OCI-LY1 (cell line): ENCODE measurements at regions not wholly inside any gene's neighbourhood (a gene's known extent, or its start where the extent isn't known, plus 50 kb on each side); places are given as distances from the start of the nearest gene placed in this dataset.

Source experiments
- H2AFZ ChIP-seq: fragments of 200-600 bp; sonication (generic), shearing (Covaris generic); 2 replicates; pipeline ENCODE4 v1.6.0; 2014; ENCODE audit warnings: antibody characterized with exemption, mild to moderate bottlenecking, low read length
- H3F3A ChIP-seq: fragments of 200-600 bp; sonication (generic), shearing (Covaris generic); 2 replicates; pipeline ENCODE4 v1.6.0; 2014; ENCODE audit warnings: mild to moderate bottlenecking, antibody characterized with exemption, low read length, moderate library complexity; ENCODE audit not compliant: insufficient read depth
- H3K27ac ChIP-seq: fragments of 200-600 bp; sonication (generic); 2 replicates; pipeline ENCODE4 v1.5.1; 2014; ENCODE audit warnings: low read length, mixed run types, mild to moderate bottlenecking, low read depth; ENCODE audit not compliant: poor library complexity, severe bottlenecking
- H3K27me3 ChIP-seq: fragments of 200-600 bp; sonication (generic); 2 replicates; pipeline ENCODE4 v1.6.0; 2014; ENCODE audit warnings: antibody characterized with exemption, mild to moderate bottlenecking, low read length, moderate library complexity; ENCODE audit not compliant: insufficient read depth
- H3K36me3 ChIP-seq: fragments of 200-600 bp; sonication (generic); 2 replicates; pipeline ENCODE4 v1.6.1; 2014; ENCODE audit warnings: mild to moderate bottlenecking, antibody characterized with exemption, low read length, moderate library complexity, mixed read lengths; ENCODE audit not compliant: insufficient read depth
- H3K4me1 ChIP-seq: fragments of 200-600 bp; sonication (generic); 2 replicates; pipeline ENCODE4 v1.5.1; 2014; ENCODE audit warnings: mild to moderate bottlenecking, low read length, moderate library complexity; ENCODE audit not compliant: insufficient read depth, severe bottlenecking
- H3K4me2 ChIP-seq: fragments of 200-600 bp; sonication (generic), shearing (Covaris generic); 2 replicates; pipeline ENCODE4 v1.6.1; 2014; ENCODE audit warnings: low read length
- H3K4me3 ChIP-seq: fragments of 200-600 bp; sonication (generic); 2 replicates; pipeline ENCODE4 v1.5.1; 2014; ENCODE audit warnings: low read length, low read depth, mild to moderate bottlenecking, mixed read lengths; ENCODE audit not compliant: poor library complexity, severe bottlenecking
- H3K79me2 ChIP-seq: fragments of 200-600 bp; shearing (Covaris generic); 2 replicates; pipeline ENCODE4 v1.6.1; 2016; ENCODE audit warnings: mixed run types, low read length, mixed read lengths; ENCODE audit not compliant: insufficient read depth
- H3K9ac ChIP-seq: fragments of 200-600 bp; sonication (generic), shearing (Covaris generic); 2 replicates; pipeline ENCODE4 v1.6.1; 2014; ENCODE audit warnings: mild to moderate bottlenecking, low read length, mixed read lengths
- H3K9me2 ChIP-seq: fragments of 200-600 bp; sonication (generic), shearing (Covaris generic); 2 replicates; pipeline ENCODE4 v1.6.1; 2014; ENCODE audit warnings: low read depth, mild to moderate bottlenecking, low read length, mixed read lengths
- H3K9me3 ChIP-seq: fragments of 200-600 bp; shearing (Covaris generic); 2 replicates; pipeline ENCODE4 v1.6.1; 2014; ENCODE audit warnings: low read length, mixed read lengths
- H4K20me1 ChIP-seq: fragments of 200-600 bp; sonication (generic), shearing (Covaris generic); 2 replicates; pipeline ENCODE4 v1.6.0; 2016; ENCODE audit warnings: mild to moderate bottlenecking, low read length; ENCODE audit not compliant: insufficient read depth
- CTCF ChIP-seq: fragments of 200-600 bp; sonication (generic), shearing (Covaris generic); IDR thresholded peaks from 2 replicates; pipeline ENCODE4 v1.5.1; 2017; ENCODE audit warnings: mild to moderate bottlenecking, antibody characterized with exemption, low read length, moderate library complexity, mixed read lengths
- EZH2 ChIP-seq: fragments of 200-600 bp; sonication (generic), shearing (Covaris generic); IDR thresholded peaks from 2 replicates; pipeline ENCODE4 v1.8.0; 2017; ENCODE audit warnings: borderline replicate concordance, mixed run types, mild to moderate bottlenecking, antibody characterized with exemption, low read length, moderate library complexity, mixed read lengths

GRCh38 chr12:96134200-96134599 lies 60.0 kb upstream of the ELK3 start:
- no peak for TF ChIP-seq EZH2
- H3K27me3 ChIP-seq, result no peaks in the 10 kb centered on the region
- H3K9ac ChIP-seq, result no peak overlapping the region
- no peaks in the 10 kb centered on the region for H4K20me1 ChIP-seq
- H2AFZ ChIP-seq, result no peak overlapping the region
- H3K79me2 ChIP-seq, result no peaks in the 10 kb centered on the region
- no peaks in the 10 kb centered on the region for H3F3A ChIP-seq
- H3K4me2 ChIP-seq, result no peak overlapping the region
- no peak overlapping the region for H3K4me3 ChIP-seq
- H3K36me3 ChIP-seq, result no peaks in the 10 kb centered on the region
- no peaks in the 10 kb centered on the region for H3K9me3 ChIP-seq
- H3K4me1 ChIP-seq, result no peaks in the 10 kb centered on the region
- H3K9me2 ChIP-seq, result no peaks in the 10 kb centered on the region
- no peak overlapping the region for H3K27ac ChIP-seq

GRCh38 chr12:96136161-96136560 lies 58.0 kb upstream of the ELK3 start:
- no peaks in the 10 kb centered on the region for H4K20me1 ChIP-seq
- no peaks in the 10 kb centered on the region for H3K9me2 ChIP-seq
- no peak overlapping the region for H3K27ac ChIP-seq
- TF ChIP-seq CTCF (no peak), EZH2 (no peak)
- H2AFZ ChIP-seq, result no peak overlapping the region
- no peaks in the 10 kb centered on the region for H3K36me3 ChIP-seq
- H3K4me2 ChIP-seq, result no peak overlapping the region
- H3F3A ChIP-seq, result no peaks in the 10 kb centered on the region
- no peak overlapping the region for H3K4me3 ChIP-seq
- H3K27me3 ChIP-seq, result no peaks in the 10 kb centered on the region
- H3K79me2 ChIP-seq, result no peaks in the 10 kb centered on the region
- no peak overlapping the region for H3K9ac ChIP-seq
- no peaks in the 10 kb centered on the region for H3K4me1 ChIP-seq
- no peaks in the 10 kb centered on the region for H3K9me3 ChIP-seq

DNA sequence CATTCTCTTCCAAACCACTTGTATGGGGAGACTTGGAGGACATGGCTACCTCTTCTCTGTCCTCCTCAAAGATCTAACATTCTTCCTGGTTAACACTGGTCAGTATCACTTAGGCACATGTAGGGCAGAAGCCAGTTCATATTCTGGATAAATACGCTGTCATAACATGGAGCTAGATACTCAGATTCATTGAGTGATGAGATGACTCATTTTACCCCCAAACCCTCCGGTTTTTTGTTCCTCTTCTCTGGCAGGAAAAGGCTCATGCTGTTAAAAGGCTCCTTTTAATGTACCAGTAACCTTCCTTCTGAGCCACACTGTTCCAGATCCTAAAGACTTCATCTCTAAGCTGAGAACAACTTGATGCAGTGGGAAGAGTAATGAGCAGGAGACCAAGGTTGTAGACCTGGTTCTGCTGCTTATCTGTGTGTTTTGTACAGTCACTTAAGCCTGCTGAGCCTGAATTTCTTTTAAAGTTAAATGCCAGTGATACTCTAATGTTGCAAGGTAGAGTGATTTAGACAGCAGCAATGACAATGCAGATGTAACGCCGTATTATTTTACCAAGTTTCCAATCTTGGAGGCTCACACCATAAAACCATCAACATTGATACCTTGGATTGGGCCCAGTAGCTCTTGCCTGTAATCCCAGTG lies 57.3 kb upstream of the ELK3 start:
- Histone ChIP-seq H3K4me2 (no peak overlapping the region), H3K27me3 (no peaks in the 10 kb centered on the region), H3K79me2 (no peaks in the 10 kb centered on the region), H2AFZ (no peak overlapping the region), H3K4me3 (no peak overlapping the region), H3K4me1 (no peaks in the 10 kb centered on the region), H3K27ac (no peak overlapping the region), H3K9me2 (no peaks in the 10 kb centered on the region), H3K36me3 (no peaks in the 10 kb centered on the region), H3K9me3 (no peaks in the 10 kb centered on the region), H3F3A (no peaks in the 10 kb centered on the region), H3K9ac (no peak overlapping the region), H4K20me1 (no peaks in the 10 kb centered on the region)
- no peak for TF ChIP-seq EZH2

DNA sequence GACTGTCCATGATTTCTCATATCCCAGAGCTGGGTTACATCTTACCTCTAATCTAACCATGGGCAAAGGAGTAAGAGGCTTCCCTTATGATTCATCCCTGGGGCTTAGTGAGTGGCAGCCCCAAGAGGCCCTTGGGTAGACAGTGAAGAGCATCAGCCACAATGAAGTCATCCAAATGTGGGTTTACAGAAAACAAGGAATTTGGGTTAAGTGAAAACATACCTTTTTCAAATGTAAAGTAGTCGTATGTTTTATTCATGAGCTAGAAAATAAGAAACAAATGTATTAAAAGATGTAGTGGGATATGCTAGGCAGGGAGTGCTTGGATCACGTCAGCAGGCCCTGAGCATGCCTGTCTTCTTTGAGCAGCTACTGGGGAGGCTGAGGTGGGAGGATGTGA lies 54.0 kb upstream of the ELK3 start:
- no peak overlapping the region for H3K4me3 ChIP-seq
- H3K79me2 ChIP-seq, result no peaks in the 10 kb centered on the region
- no peak overlapping the region for H3K4me2 ChIP-seq
- TF ChIP-seq EZH2 (no peak), CTCF (no peak)
- no peak overlapping the region for H3K9ac ChIP-seq
- H3K27me3 ChIP-seq, result no peaks in the 10 kb centered on the region
- H3K9me3 ChIP-seq, result no peaks in the 10 kb centered on the region
- H2AFZ ChIP-seq, result no peak overlapping the region
- peaks cover 7% of the 10 kb centered on the region for H3K4me1 ChIP-seq
- H4K20me1 ChIP-seq, result no peaks in the 10 kb centered on the region
- no peaks in the 10 kb centered on the region for H3F3A ChIP-seq
- H3K27ac ChIP-seq, result no peak overlapping the region
- H3K9me2 ChIP-seq, result no peaks in the 10 kb centered on the region
- H3K36me3 ChIP-seq, result no peaks in the 10 kb centered on the region
